ENCODE measurements at regions not wholly inside any gene's neighbourhood (a gene's known extent, or its start where the extent isn't known, plus 50 kb on each side); places are given as distances from the start of the nearest gene placed in this dataset.
"Not testable (repeated sequence)": the region's sequence is repeated elsewhere in the genome, so short reads cannot be mapped to it uniquely, and the experiment has no call there.

DNA sequence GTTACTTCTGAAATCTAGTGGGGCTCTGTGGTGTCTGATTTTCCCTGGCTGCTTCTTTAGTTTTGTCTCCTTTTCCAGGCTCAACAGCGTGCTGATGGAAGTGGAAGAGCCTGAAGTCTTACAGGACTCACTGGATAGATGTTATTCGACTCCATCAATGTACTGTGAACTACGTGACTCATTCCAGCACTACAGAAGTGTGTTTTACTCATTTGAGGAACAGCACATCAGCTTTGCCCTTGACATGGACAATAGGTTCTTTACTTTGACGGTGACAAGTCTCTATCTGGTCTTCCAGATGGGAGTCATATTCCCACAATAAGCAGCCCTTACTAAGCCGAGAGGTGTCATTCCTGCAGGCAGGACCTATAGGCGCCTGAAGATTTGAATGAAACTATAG, 51.1 kb downstream of the NBPF8 start:
- DNase-seq, result not testable (repeated sequence)

DNA sequence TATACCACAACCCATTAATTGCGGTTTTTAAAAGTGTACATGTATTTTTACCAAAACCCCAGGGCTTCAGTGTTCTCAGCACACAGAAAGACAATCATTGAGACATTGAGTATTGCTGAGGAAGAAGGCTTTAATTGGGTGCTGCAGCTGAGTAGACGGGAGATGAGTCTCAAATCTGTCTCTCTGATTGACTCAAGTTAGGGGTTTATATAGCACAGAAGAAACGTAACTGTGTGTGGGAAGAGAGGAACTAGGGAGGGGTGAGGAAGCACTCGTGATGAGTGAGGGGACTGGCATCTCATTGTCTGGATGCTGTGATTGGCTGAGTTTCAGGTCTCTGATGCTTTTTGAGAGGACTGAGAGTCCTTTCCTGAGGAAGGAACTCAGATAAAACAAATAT, 62.8 kb downstream of the NBPF8 start:
- DNase-seq, result not testable (repeated sequence)

DNA sequence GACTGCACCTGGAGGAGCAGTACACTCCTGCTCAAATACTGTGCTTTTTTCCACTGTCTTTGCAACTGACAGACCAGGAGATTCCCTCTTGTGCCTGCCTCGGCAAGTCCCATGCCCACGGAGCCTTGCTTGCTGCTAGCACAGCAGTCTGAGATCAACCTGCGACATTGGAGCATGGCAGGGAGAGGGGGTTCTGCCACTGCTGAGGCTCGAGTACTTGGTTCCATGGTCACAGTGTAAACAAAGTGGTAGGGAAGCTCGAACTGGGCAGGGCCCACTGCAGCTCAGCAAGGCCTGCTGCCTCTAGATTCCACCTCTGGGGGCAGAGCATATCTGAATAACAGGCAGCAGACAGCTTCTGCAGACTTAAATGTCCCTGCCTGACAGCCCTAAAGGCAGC, 63.6 kb downstream of the NBPF8 start:
- DNase-seq, result not testable (repeated sequence)

DNA sequence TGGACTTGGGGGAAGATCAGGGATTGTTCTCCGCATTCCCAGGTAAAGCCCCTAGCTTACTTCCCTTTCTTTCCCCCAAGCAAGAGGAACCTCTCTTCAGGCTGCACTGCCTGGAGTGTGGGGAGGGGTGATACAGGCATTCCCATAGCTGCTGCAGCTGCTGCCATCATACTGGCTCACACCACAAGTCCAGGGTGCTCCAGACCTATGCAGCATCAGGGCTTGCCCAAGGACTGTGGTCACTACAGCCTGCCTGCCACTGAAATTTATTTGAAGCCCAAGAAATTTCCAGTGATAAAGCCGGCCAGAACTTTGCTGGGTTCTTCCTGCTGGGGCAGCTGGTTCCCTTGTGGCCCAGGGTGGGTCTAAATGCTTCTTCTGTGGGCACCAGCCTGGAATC, 72.7 kb downstream of the NBPF8 start:
- DNase-seq, result not testable (repeated sequence)

DNA sequence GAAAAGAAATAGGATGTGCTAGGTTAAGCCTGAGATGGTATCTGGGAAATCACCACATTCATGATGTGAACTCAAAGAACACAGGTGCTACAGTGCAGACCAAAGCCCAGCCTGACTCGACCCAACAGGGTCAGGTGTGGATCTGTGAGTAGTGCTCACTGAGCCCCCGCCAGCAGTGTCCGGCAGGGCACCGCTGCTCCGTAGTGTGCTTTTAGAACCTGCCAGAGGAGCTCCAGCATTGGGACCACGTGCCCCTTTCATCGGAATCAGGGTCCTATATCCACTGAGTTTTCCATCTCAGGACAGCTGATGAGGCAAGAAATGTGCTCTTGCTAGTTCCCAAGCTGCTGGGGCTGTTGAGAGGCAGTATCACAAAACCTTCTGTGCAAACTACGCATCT, 74.4 kb downstream of the NBPF8 start:
- DNase-seq, result not testable (repeated sequence)

DNA sequence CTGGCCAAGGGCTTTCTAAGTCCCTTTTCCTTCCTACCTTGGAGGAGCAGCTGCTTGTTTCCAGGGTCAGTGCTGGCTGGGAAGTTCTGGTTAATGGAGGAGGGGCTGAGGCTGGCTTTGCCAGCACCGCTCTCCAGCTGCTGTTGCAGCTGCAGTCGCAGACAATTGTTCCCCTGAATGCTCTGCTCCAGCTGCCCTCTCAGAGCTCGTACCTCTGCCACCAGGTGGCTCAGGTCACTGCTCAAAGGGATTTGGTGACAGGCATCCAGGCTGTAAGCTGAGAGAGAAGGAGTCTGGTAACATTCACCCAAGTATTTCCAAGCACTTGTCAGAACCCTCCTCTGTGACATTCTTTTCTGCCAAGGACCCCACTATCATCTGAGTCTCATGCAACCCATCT, 82.3 kb downstream of the NBPF8 start:
- DNase-seq, result not testable (repeated sequence)

DNA sequence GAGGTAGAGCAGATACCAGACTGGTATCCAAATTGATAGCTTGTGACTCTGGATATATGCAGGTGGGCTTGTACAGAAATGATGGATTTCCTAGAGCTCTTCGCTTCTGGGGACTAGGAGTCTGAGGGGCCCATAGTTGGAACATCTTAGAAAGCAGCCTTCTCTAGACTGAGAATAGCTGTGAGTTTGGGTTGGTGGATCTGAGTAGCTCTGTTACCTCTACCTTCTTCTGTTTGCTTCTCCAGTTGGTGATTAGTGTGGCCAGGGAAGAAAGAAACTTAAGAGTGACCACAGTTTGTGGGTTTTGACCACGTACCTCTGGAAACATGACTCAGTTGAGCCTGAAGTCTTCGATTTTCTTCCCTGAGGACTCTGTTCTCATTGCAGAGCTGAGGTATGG, 88.4 kb downstream of the NBPF8 start:
- not testable (repeated sequence) for DNase-seq

DNA sequence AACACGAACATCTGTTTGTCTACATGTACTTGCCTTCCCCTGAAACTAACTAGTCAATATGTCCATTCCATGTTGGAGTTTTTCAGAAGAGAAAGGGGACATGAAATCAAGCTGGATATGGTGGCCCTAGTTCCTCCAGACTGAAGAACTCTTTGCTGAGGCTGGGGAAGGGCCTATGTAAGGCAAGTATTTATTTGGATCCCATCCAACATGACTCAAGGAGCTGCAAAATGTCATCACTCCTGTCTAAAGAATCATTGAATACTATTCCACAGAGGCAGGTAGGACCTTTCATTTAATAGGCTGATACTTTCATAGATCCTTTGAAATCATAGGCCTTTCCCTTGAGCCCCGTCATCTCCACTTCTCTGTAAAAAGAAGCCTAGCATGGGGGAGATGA, 91.5 kb downstream of the NBPF8 start:
- DNase-seq, result not testable (repeated sequence)

DNA sequence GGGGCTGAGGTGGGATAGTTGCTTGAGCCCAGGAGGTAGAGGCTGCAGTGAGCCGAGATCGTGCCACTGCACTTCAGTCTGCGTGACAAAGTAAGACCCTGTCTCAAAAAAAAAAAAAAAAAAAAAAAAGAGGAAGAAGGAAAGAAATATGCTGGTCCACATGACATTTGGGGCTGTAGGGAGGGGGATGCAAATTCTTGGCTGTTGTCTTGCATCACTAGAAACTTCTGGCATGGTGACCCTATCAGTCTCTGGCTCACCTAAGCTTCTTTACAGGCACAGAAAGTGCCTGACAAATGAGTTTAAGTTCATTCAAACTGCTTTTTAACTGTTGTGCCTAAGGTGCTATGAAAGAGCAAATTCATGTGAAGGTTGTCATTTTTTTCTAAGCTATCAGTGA, 93.5 kb downstream of the NBPF8 start:
- not testable (repeated sequence) for DNase-seq

DNA sequence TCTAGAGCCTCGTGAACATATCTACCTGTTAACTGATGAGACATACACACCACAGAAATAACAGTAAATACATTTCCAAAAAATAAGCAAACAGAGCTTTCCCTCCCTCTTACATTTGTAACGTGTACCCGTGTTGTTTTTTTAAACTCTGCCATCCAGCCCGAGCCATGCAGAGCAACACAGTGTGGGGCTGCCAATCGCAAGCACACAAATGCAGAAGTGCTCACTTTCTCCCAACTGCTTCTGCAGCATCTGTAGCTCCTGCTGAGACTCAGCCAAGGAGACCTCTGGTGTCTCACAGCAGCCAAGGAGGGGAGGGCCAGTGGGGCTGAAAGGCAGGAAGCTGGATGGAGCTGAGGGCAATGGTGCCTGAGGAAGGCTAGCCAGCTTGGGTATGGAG, 94.4 kb downstream of the NBPF8 start:
- DNase-seq, result not testable (repeated sequence)

DNA sequence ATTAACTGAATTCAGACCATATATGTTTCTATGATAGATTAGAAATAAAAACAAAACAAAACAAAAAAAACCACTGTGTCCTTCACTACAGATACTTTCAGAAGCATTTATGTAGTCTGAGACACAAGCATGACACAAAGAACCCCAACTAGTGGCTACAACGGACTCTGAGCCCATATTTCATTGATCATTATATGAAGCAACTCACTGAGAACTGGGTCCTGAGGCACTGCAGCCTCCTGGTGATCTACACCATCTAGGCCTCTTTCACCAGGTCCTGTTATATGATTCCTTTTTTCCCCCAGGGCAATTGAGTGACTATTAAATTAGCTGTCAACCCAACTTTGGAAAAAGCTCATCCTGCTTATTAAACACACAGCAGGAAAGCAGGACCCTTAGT, 98.3 kb downstream of the NBPF8 start:
- not testable (repeated sequence) for DNase-seq

DNA sequence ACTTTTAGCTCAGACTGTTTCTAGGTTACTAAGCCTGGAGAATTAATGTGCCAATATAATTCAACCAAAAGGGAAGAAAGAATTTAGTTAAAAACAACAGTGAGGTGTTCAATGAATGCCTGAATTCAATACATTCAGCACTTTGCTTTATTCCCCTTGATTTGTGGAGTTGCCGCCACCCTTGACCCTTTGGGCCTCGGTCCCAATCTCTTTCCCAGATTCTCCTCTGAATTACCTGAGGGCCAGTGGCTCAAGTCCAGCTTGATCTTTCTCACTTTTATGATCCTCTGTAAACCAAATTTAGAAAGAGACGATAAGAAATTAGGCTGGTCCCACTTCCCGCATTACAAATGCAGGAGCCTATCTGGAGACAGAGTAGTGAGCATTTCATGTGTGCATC, 98.7 kb downstream of the NBPF8 start:
- DNase-seq, result not testable (repeated sequence)

DNA sequence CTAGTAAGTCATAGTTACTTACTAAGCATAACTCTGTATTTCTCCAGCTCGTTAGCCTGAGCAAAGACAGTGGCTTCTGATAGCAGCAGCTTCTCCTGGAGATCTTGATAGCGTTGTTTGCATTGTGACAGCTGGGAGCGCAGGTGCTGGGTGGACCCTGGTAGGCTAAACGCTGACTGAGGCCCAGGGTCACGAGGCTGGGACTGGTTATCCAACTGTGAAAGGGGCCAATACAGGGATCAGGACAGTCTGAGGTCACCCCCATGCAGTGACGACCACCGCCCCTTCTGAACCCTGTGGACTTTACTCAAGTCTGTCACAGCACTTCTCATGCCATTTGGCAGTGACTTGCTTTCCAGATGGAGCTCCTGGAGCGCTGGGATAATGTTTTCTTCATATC, 104.4 kb downstream of the NBPF8 start:
- not testable (repeated sequence) for DNase-seq

DNA sequence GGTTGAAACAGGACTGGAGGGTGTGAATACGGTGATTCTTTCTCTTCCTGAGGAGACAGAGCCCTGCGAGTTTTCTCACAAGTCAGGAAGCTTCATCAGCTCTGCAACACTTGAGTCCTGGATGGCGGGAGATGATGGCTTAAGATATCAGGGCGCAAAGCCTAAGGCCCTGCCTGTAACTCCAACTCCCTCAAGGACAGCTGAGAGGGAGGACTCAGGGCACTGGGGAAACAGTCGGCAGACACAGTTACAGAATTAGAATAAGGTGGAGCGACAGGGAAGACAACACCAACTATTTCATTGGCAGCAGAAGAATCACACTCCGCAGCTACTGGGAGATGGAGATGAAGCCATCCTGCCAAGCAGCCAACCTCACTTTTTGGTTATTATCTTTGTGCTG, 109.6 kb downstream of the NBPF8 start:
- not testable (repeated sequence) for DNase-seq

DNA sequence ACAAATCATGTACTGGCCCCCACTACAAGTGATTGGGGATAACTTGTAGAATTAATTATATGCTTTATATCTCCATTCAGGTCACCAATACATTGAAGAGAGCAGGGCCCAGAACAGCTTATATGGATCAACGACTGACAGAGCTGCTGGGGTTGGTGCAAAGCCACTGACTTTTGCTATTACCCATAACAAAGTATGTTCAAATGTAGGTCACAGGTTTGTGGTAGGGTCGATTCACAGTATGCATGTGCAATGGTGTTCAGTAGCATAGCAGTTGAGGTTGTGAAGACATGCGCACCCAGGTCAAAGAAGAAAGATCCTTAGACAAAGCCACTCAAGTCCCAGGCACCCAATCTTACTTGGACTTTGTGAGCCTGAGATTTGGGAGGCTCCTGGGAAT, 110.6 kb downstream of the NBPF8 start:
- not testable (repeated sequence) for DNase-seq

DNA sequence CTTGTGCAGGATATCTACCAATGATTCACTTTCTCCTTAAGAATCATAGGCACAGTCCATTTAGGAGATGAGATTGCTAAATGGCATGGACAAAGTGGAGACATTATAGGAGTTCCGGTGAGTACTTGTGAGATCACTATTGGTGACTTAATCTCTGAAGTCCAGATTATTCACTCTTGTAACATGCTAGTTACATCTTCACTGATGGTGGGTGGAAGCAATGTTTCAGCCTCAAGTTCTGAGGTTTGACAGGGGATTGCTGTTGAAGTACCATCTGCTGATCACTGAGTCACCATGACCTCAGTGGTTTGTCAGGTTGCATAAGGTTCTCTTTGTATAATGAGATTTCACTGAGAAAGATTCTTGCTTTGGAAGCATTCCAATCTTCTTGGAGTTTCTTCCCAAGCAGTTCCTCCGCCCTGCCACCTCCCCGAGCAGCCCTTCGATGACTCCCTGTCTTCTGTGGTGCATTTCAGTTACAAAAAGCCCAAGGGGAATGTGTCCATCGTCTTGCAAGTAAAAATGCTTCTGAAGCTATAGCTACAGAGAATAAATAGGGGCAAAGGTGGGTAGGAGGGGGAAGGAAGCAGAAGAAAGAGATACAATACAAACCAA, 114.7 kb downstream of the NBPF8 start:
- DNase-seq, result not testable (repeated sequence)

DNA sequence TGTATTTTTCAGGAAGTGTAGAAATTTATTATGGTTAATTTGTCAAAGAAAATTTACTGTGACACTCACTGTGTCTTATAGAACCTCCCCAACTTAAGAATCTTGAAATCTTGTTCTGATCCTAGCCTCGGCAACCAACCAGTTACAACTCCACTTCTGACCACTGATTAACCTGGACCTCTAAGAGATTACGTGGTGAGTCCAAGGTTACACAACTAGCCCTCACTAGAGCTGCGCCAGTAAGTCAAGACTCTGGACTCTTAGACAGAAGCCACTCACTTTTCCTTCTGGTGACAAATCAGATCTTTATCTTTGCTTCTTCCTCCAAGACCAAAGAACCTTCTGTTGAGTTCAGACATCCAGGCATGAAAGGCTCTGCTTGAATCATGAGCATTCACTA, 116.6 kb downstream of the NBPF8 start:
- DNase-seq, result not testable (repeated sequence)

DNA sequence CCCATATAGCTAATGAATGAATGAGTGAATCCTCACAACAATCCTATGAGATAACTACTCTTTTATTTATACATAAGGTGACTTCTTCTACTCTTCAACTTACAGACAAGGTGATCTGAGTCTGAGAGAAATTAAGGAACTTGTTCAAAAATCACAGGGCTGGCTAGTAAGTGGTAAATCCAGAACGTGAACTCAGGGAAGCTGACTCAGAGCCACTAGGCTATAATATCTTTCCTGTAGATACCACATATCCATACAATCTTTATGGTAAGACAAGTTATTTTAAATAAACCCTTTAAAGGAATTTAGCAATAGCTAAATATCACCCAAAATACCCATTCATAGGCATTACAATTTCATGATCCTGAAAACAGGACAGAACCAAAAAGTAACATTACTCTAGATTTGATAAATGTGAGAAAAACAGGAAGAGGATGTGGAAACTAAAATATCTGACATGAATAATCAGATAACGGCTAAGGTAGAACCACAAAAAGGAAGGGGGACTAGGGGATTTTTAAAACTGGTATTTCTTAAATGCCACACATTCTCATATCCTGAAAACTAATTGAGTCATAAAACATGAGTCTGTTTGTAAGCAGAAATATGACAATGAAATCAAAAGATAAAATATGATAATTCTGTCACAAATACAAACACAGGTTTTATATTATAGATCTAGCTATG, 119.7 kb downstream of the NBPF8 start:
- DNase-seq, result not testable (repeated sequence)

DNA sequence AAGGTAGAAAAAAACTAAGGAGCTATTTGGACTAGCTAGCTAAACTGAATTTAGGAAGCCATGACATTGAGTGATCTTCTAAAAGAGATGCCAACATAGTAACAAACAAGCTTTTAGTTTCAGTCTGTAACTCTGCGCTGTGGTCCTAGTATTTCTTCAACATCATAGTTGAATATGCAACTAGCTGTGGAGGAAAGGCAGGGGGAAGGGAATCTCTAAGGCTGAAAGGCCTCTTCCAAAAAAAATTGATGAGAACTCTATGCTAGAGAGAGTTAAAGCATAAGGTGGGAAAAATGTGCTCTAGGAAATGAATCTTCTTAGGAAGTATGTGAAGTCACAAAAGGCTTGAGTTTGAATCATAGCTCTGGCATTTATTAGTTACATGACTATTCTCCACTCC, 120.2 kb downstream of the NBPF8 start:
- DNase-seq, result not testable (repeated sequence)

DNA sequence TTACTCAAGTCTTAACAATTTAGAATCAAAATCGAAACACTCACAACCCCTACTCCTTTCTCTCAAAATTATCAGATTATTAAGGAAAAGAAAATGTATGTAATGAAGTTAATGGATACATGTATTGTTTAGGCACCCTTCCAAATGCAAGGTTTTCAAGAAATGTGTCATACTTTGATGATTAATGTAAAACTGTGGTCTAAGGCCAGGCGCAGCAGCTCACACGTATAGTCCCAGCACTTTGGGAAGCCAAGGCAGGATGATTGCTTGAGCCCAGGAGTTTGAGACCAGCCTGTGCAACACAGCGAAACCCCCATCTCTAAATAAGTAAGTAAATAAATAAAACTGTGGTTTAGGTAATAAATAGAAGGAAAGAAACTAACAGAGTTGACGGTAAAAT, 126.6 kb downstream of the NBPF8 start:
- DNase-seq, result not testable (repeated sequence)

DNA sequence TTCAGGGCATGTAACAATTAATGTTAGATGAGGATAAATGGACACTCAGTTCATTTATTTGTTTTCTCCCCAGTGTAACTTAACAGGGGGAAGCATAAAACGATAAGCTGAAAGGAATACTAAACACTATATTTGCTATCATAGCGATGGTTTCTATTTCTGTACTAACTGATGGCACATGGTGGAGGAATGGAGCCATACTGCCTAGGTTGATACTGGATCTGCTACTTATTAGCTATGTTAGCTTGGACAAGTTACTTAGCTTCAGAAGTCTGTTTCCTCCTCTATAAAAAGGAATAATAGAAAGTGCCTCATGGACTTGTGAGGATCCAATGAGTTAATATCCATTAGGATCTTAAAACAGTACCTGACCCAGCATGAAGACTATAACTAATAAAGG, 127.5 kb downstream of the NBPF8 start:
- not testable (repeated sequence) for DNase-seq

DNA sequence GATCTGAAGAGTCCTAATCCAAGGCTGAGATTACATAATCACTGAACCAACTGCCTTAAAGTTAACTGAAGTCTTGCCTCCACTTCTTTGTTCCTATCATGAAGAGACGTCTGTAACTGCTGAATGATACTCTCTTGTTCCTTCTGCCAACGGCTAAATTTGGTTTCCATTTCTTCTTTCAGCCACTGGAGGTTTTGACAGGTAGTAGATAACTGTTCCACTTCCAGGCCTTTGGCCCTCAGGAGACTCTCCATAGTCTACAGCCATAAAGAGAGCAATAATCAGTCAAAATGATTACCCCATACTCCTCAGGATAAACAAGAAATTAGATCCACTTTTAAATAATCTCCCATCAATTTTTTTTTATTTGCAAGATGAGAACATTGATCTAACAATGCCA, 128.1 kb downstream of the NBPF8 start:
- DNase-seq, result not testable (repeated sequence)

DNA sequence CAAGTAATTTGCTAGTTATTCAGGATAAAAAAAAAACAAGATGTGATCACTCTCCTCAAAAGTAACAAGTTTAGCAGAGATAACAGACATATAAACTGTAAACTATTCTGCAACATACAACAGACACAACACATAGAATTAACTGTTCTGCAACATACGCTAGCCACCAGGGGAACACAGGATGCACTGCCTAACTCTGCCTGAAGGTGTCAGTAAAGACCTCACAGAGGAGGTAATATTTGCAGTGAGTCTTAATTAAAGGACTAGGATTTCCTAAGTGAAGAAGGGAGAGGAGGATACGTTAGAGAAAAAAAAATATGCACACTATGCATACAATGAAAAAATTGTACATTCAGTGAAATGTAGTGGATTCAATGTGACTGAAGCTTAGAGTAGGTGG, 129.6 kb downstream of the NBPF8 start:
- DNase-seq, result not testable (repeated sequence)

DNA sequence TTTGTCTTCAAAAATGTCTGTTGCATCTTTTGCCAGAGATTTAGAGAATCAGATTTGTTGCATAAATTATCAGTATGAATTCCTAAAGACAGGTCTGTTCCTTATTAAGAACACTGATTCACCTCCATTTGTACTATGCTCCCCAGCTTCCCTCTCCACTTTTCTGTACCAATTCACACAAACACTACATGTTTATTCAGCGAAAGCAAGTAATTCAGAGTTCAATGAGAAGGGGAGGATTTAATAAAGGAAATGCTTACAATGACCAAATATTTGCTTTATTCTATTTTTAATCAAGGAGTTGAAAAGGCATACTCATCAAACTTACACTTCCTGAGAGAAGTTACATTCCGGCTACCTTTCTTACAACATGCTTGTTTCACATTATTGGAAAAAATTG, 135.5 kb downstream of the NBPF8 start:
- DNase-seq, result not testable (repeated sequence)

DNA sequence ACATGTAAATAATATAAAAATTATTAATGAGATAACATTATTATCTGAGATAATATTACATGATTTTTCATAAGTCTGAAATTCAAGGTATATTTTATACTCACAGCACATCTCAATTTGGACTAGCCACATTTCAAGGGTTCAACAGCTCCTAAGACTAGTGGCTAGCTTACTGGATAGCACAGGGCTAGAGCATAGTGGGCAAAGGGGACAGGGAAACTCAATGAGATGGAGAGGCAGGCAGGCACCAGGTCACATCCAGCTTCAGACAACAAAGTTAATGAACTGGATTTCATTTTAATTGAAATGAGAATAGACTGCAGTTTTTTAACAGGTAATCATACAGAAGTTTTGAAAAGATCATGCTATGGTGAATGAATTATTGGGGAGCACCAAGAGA, 137.4 kb downstream of the NBPF8 start:
- not testable (repeated sequence) for DNase-seq

All from NCI-H2227 treated with DMSO at 0.1 percent for 48 hours (cell line).